GM12891 (cell line): ENCODE measurements at regions not wholly inside any gene's neighbourhood (a gene's known extent, or its start where the extent isn't known, plus 50 kb on each side); places are given as distances from the start of the nearest gene placed in this dataset.

Source experiments
- PAX5 ChIP-seq: IDR thresholded peaks from 2 replicates; pipeline ENCODE4 v1.6.1; 2011; ENCODE audit warnings: low read length, moderate library complexity, mild to moderate bottlenecking; ENCODE audit not compliant: insufficient read depth, severe bottlenecking
- POLR2A ChIP-seq: IDR thresholded peaks from 2 replicates; pipeline ENCODE4 v1.6.1; 2011; ENCODE audit warnings: low read depth, low read length, control low read depth
- POLR2AphosphoS5 ChIP-seq: IDR thresholded peaks from 2 replicates; pipeline ENCODE4 v1.6.1; 2011; ENCODE audit warnings: low read depth, low read length, control low read depth
- POU2F2 ChIP-seq: IDR thresholded peaks from 2 replicates; pipeline ENCODE4 v1.6.1; 2011; ENCODE audit warnings: low read depth, mild to moderate bottlenecking, control low read depth, low read length, moderate library complexity
- SPI1 ChIP-seq: IDR thresholded peaks from 2 replicates; pipeline ENCODE4 v1.6.1; 2011; ENCODE audit warnings: low read depth, low read length, control low read depth
- TAF1 ChIP-seq: IDR thresholded peaks from 2 replicates; pipeline ENCODE4 v1.6.1; 2011; ENCODE audit warnings: low read depth, low read length, control low read depth

DNA sequence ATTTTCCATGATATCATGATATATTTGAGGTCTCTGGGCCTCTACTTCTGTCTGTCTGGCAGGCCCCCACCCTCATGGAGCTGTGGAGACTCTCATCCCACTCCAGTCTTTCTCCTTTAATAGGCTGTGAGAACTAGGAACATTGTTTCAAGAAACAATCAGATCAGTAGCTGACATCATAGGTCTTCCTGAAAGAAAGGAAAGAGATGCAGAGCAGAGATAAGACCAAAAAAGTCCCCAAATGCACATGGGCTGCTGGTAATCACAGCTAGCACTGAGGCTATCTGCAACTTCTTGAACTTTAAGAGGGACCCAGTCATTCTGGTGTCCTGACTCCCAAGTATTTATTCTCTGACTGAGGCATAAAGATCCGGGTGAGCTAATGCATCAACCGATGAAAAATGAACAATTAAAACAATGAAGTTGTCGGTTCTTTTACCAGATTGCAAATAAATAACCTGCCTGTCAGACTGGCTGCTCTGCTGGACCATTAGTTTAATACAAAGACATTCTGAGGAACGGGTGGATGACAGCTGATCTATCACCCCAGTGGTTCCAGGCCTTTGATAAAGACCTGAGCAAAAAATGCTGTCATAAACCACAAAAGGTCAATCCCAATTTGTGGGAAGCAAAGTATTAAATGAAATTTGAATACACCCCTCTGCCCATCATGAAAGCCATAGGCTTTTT, 780.8 kb upstream of the GOLIM4 start:
- no peak for TF ChIP-seq POLR2A
- no peak for TF ChIP-seq POLR2AphosphoS5
- no peak for TF ChIP-seq POU2F2
- no peak for TF ChIP-seq PAX5
- no peak for TF ChIP-seq TAF1
- no peak for TF ChIP-seq SPI1
